ENCODE measurements at regions not wholly inside any gene's neighbourhood (a gene's known extent, or its start where the extent isn't known, plus 50 kb on each side); places are given as distances from the start of the nearest gene placed in this dataset.

- no peaks in the 10 kb centered on the region for H3K9me3 Mint-ChIP-seq (ENCODE audit: unreplicated experiment)
- H3K27ac Mint-ChIP-seq (ENCODE audit: unreplicated experiment), result no peak overlapping the region
- no peak overlapping the region for H3K4me3 Mint-ChIP-seq (ENCODE audit: unreplicated experiment)
- no peak for DNase-seq
- H3K36me3 Mint-ChIP-seq (ENCODE audit: unreplicated experiment), result no peaks in the 10 kb centered on the region
- no peak for TF ChIP-seq CTCF (IDR thresholded peaks at IDR 0.05; ENCODE audit: partially characterized antibody, unreplicated experiment)
- no peaks in the 10 kb centered on the region for H3K4me1 Mint-ChIP-seq (ENCODE audit: low read depth, unreplicated experiment)
- H3K27me3 Mint-ChIP-seq (ENCODE audit: unreplicated experiment), result peaks cover 3% of the 10 kb centered on the region
Observed at GRCh38 chr11:33413301-33413700, 156.1 kb downstream of the HIPK3 start.

GRCh38 chr11:33412241-33412640 lies 155.1 kb downstream of the HIPK3 start:
- no peaks in the 10 kb centered on the region for H3K36me3 Mint-ChIP-seq (ENCODE audit: unreplicated experiment)
- H3K27me3 Mint-ChIP-seq (ENCODE audit: unreplicated experiment), result peaks cover 3% of the 10 kb centered on the region
- no peaks in the 10 kb centered on the region for H3K4me1 Mint-ChIP-seq (ENCODE audit: low read depth, unreplicated experiment)
- TF ChIP-seq CTCF (IDR thresholded peaks at IDR 0.05; ENCODE audit: partially characterized antibody, unreplicated experiment), result no peak
- H3K9me3 Mint-ChIP-seq (ENCODE audit: unreplicated experiment), result peaks cover 4% of the 10 kb centered on the region
- no peak for DNase-seq
- H3K27ac Mint-ChIP-seq (ENCODE audit: unreplicated experiment), result no peak overlapping the region
- H3K4me3 Mint-ChIP-seq (ENCODE audit: unreplicated experiment), result no peak overlapping the region

GRCh38 chr11:33411751-33412150 lies 154.6 kb downstream of the HIPK3 start:
- Mint-ChIP-seq H3K27ac (ENCODE audit: unreplicated experiment) (no peak overlapping the region), H3K36me3 (ENCODE audit: unreplicated experiment) (no peaks in the 10 kb centered on the region), H3K9me3 (ENCODE audit: unreplicated experiment) (peaks cover 4% of the 10 kb centered on the region), H3K4me1 (ENCODE audit: low read depth, unreplicated experiment) (peaks cover under 1% of the 10 kb centered on the region), H3K4me3 (ENCODE audit: unreplicated experiment) (no peak overlapping the region), H3K27me3 (ENCODE audit: unreplicated experiment) (peaks cover 3% of the 10 kb centered on the region)
- no peak for TF ChIP-seq CTCF (IDR thresholded peaks at IDR 0.05; ENCODE audit: partially characterized antibody, unreplicated experiment)
- no peak for DNase-seq

GRCh38 chr11:33410086-33410765 lies 153.0 kb downstream of the HIPK3 start:
- Mint-ChIP-seq H3K9me3 (ENCODE audit: unreplicated experiment) (peaks cover 8% of the 10 kb centered on the region), H3K4me1 (ENCODE audit: low read depth, unreplicated experiment) (peaks cover 9% of the 10 kb centered on the region)

More at GRCh38 chr11:33410086-33410765, 153.0 kb downstream of the HIPK3 start:
- Mint-ChIP-seq H3K4me3 (ENCODE audit: unreplicated experiment) (no peak overlapping the region), H3K27ac (ENCODE audit: unreplicated experiment) (no peak overlapping the region), H3K36me3 (ENCODE audit: unreplicated experiment) (no peaks in the 10 kb centered on the region), H3K27me3 (ENCODE audit: unreplicated experiment) (peaks cover 3% of the 10 kb centered on the region)
- TF ChIP-seq CTCF (IDR thresholded peaks at IDR 0.05; ENCODE audit: partially characterized antibody, unreplicated experiment), result no peak
- no peak for DNase-seq
